IPS DF 4.7 (cell line): ENCODE measurements at regions not wholly inside any gene's neighbourhood (a gene's known extent, or its start where the extent isn't known, plus 50 kb on each side); places are given as distances from the start of the nearest gene placed in this dataset.

ENCODE experiments used
- DNase-seq: peaks from one replicate; pipeline ENCODE4 v3.0.0-alpha.2; 2013; ENCODE audit warnings: low spot score; ENCODE audit errors: extremely low read depth

- no peak for DNase-seq
Measured at GRCh38 chr11:134780486-134781147, 368.6 kb upstream of the B3GAT1 start.

- no peak for DNase-seq
Measured at GRCh38 chr11:134779179-134779578, 367.1 kb upstream of the B3GAT1 start.

GRCh38 chr11:134768463-134768862 lies 356.4 kb upstream of the B3GAT1 start:
- DNase-seq = no peak

- DNase-seq = no peak
Measured at GRCh38 chr11:134765565-134765964, 353.5 kb upstream of the B3GAT1 start.

GRCh38 chr11:134764966-134765365 lies 352.9 kb upstream of the B3GAT1 start:
- no peak for DNase-seq

GRCh38 chr11:134764367-134764766 lies 352.3 kb upstream of the B3GAT1 start:
- DNase-seq = no peak

- no peak for DNase-seq
Measured at GRCh38 chr11:134763030-134763388, 351.0 kb upstream of the B3GAT1 start.

- DNase-seq = no peak
Measured at GRCh38 chr11:134762248-134763029, 350.4 kb upstream of the B3GAT1 start.

- DNase-seq = no peak
Measured at GRCh38 chr11:134761926-134762247, 349.8 kb upstream of the B3GAT1 start.

- no peak for DNase-seq
Measured at GRCh38 chr11:134761386-134761785, 349.3 kb upstream of the B3GAT1 start.

- DNase-seq = no peak
Measured at GRCh38 chr11:134760957-134761356, 348.9 kb upstream of the B3GAT1 start.

GRCh38 chr11:134760299-134760698 lies 348.3 kb upstream of the B3GAT1 start:
- no peak for DNase-seq

- no peak for DNase-seq
Measured at GRCh38 chr11:134759855-134760254, 347.8 kb upstream of the B3GAT1 start.

GRCh38 chr11:134759274-134759673 lies 347.2 kb upstream of the B3GAT1 start:
- DNase-seq = no peak

GRCh38 chr11:134758342-134758931 lies 346.4 kb upstream of the B3GAT1 start:
- DNase-seq = no peak

GRCh38 chr11:134757633-134758032 lies 345.6 kb upstream of the B3GAT1 start:
- DNase-seq = no peak

- DNase-seq = no peak
Measured at GRCh38 chr11:134756811-134757540, 344.9 kb upstream of the B3GAT1 start.

- no peak for DNase-seq
Measured at GRCh38 chr11:134755535-134755934, 343.5 kb upstream of the B3GAT1 start.

- no peak for DNase-seq
Measured at GRCh38 chr11:134754521-134755198, 342.6 kb upstream of the B3GAT1 start.

GRCh38 chr11:134753771-134754520 lies 341.9 kb upstream of the B3GAT1 start:
- DNase-seq = no peak
